GM23248 (cell line): ENCODE measurements at regions not wholly inside any gene's neighbourhood (a gene's known extent, or its start where the extent isn't known, plus 50 kb on each side); places are given as distances from the start of the nearest gene placed in this dataset.
"Not testable (repeated sequence)": the region's sequence is repeated elsewhere in the genome, so short reads cannot be mapped to it uniquely, and the experiment has no call there.

Source experiments
- DNase-seq: peaks from one replicate; pipeline ENCODE4 v3.0.0-alpha.2; 2015
- H2AFZ ChIP-seq: fragments of 200-600 bp; sonication (generic); 2 replicates; pipeline ENCODE4 v1.6.1; 2016; ENCODE audit warnings: antibody characterized with exemption
- H3F3A ChIP-seq: fragments of 200-600 bp; sonication (generic); 2 replicates; pipeline ENCODE4 v1.6.1; 2016; ENCODE audit warnings: mild to moderate bottlenecking, antibody characterized with exemption, mixed run types; ENCODE audit not compliant: insufficient read depth
- H3K27ac ChIP-seq: fragments of 200-600 bp; sonication (generic); 2 replicates; pipeline ENCODE4 v1.5.1; 2016; ENCODE audit warnings: mild to moderate bottlenecking
- H3K27me3 ChIP-seq: fragments of 200-600 bp; sonication (generic); replicated peaks from 2 replicates; pipeline ENCODE4 v1.6.1; 2016; ENCODE audit warnings: mild to moderate bottlenecking; ENCODE audit not compliant: insufficient read depth
- H3K36me3 ChIP-seq: fragments of 200-600 bp; sonication (generic); 2 replicates; pipeline ENCODE4 v1.6.1; 2016; ENCODE audit warnings: low read depth, mild to moderate bottlenecking
- H3K4me1 ChIP-seq: fragments of 200-600 bp; sonication (generic); 2 replicates; pipeline ENCODE4 v1.6.1; 2016; ENCODE audit warnings: mild to moderate bottlenecking; ENCODE audit not compliant: insufficient read depth
- H3K4me2 ChIP-seq: fragments of 200-600 bp; sonication (generic); one replicate; pipeline ENCODE4 v1.6.1; 2016; ENCODE audit warnings: mild to moderate bottlenecking; ENCODE audit not compliant: unreplicated experiment
- H3K4me3 ChIP-seq: fragments of 200-600 bp; sonication (generic); 2 replicates; pipeline ENCODE4 v1.5.1; 2016; ENCODE audit warnings: mild to moderate bottlenecking
- H3K79me2 ChIP-seq: fragments of 200-600 bp; sonication (generic); 2 replicates; pipeline ENCODE4 v1.6.1; 2016; ENCODE audit warnings: mild to moderate bottlenecking; ENCODE audit not compliant: insufficient read depth
- H3K9ac ChIP-seq: fragments of 200-600 bp; sonication (generic); 2 replicates; pipeline ENCODE4 v1.6.1; 2016; ENCODE audit warnings: mild to moderate bottlenecking
- H3K9me2 ChIP-seq: fragments of 200-600 bp; sonication (generic); 2 replicates; pipeline ENCODE4 v1.6.1; 2016; ENCODE audit warnings: mixed run types, mild to moderate bottlenecking, moderate library complexity; ENCODE audit not compliant: insufficient read depth
- H3K9me3 ChIP-seq: fragments of 200-600 bp; sonication (generic); one replicate; pipeline ENCODE4 v1.6.1; 2017; ENCODE audit warnings: low read depth
- H4K20me1 ChIP-seq: fragments of 200-600 bp; sonication (generic); 2 replicates; pipeline ENCODE4 v1.6.0; 2016; ENCODE audit not compliant: insufficient read depth
- EZH2 ChIP-seq: fragments of 200-600 bp; sonication (generic); IDR thresholded peaks from 2 replicates; pipeline ENCODE4 v1.6.1; 2018; ENCODE audit warnings: antibody characterized with exemption, mild to moderate bottlenecking; ENCODE audit not compliant: insufficient read depth, poor library complexity, severe bottlenecking
- EZH2phosphoT487 ChIP-seq: fragments of 200-600 bp; sonication (generic); IDR thresholded peaks from 2 replicates; pipeline ENCODE4 v1.6.1; 2018; ENCODE audit warnings: antibody characterized with exemption, moderate library complexity, mild to moderate bottlenecking, low read depth; ENCODE audit not compliant: insufficient read depth
- WGBS, 2 experiments: methylation state at CpG; one replicate each; pipeline ENCODE4 v1.1.6; 2015 to 2017; ENCODE audit warnings: low lambda C conversion rate in 2 of 2, low coverage in 1 of 2; ENCODE audit errors: missing lambda C conversion rate in 2 of 2; 5-methylcytosine and 5-hydroxymethylcytosine counted together
- in situ Hi-C: fragments of 300-500 bp; cut with MboI; formaldehyde crosslinking; loops from 2 replicates; pipeline ENCODE4 v1.15.0; 2020

GRCh38 chr9:135282808-135283207 lies 195.3 kb downstream of the OLFM1 start:
- Histone ChIP-seq H3K9me3 (no peaks in the 10 kb centered on the region), H4K20me1 (no peaks in the 10 kb centered on the region), H3K4me2 (no peak overlapping the region), H3K4me1 (no peaks in the 10 kb centered on the region), H3K27ac (no peak overlapping the region), H3K9ac (no peak overlapping the region), H3K4me3 (no peak overlapping the region), H3K27me3 (peaks cover 24% of the 10 kb centered on the region), H2AFZ (no peak overlapping the region), H3K9me2 (no peaks in the 10 kb centered on the region), H3K79me2 (no peaks in the 10 kb centered on the region), H3F3A (no peaks in the 10 kb centered on the region), H3K36me3 (no peaks in the 10 kb centered on the region)
- DNase-seq: no peak
- no peak for TF ChIP-seq EZH2
- no peak for TF ChIP-seq EZH2phosphoT487
- in situ Hi-C loops: no loop called here
- 7 to 15% methylated on average over 4 of the region's 4 CpGs for WGBS, 2 experiments

GRCh38 chr9:135283671-135284070 lies 195.9 kb upstream of the PPP1R26 start:
- WGBS, 2 experiments: 3% methylated on average over 15 of the region's 15 CpGs
- no peak for DNase-seq

GRCh38 chr9:135284386-135285134 lies 195.0 kb upstream of the PPP1R26 start:
- WGBS, 2 experiments: 46 to 48% methylated on average over 12 to 13 of the region's 13 CpGs
- Histone ChIP-seq H2AFZ (no peak overlapping the region), H3K9ac (no peak overlapping the region), H3K9me3 (no peaks in the 10 kb centered on the region), H3K27ac (no peak overlapping the region), H3K9me2 (no peaks in the 10 kb centered on the region), H3F3A (no peaks in the 10 kb centered on the region), H3K27me3 (peaks cover 24% of the 10 kb centered on the region), H3K79me2 (no peaks in the 10 kb centered on the region), H3K4me3 (no peak overlapping the region), H4K20me1 (no peaks in the 10 kb centered on the region), H3K36me3 (no peaks in the 10 kb centered on the region), H3K4me1 (no peaks in the 10 kb centered on the region), H3K4me2 (no peak overlapping the region)
- DNase-seq: no peak
- TF ChIP-seq EZH2 (no peak), EZH2phosphoT487 (no peak)
- in situ Hi-C loops: no loop called here

More at GRCh38 chr9:135283671-135284070, 195.9 kb upstream of the PPP1R26 start:
- TF ChIP-seq EZH2 (no peak), EZH2phosphoT487 (no peak)
- H3K9me3 ChIP-seq: no peaks in the 10 kb centered on the region
- H3K4me3 ChIP-seq: no peak overlapping the region
- no peak overlapping the region for H3K4me2 ChIP-seq
- peaks cover 24% of the 10 kb centered on the region for H3K27me3 ChIP-seq
- H3K27ac ChIP-seq: no peak overlapping the region
- in situ Hi-C loops: no loop called here
- H4K20me1 ChIP-seq: no peaks in the 10 kb centered on the region
- H3K9ac ChIP-seq: no peak overlapping the region
- H3K4me1 ChIP-seq: no peaks in the 10 kb centered on the region
- no peaks in the 10 kb centered on the region for H3K9me2 ChIP-seq
- H3K36me3 ChIP-seq: no peaks in the 10 kb centered on the region
- H2AFZ ChIP-seq: no peak overlapping the region
- no peaks in the 10 kb centered on the region for H3F3A ChIP-seq
- no peaks in the 10 kb centered on the region for H3K79me2 ChIP-seq

GRCh38 chr9:135286187-135286925 lies 193.2 kb upstream of the PPP1R26 start:
- H3K9me2 ChIP-seq, H2AFZ ChIP-seq, DNase-seq, H3K4me3 ChIP-seq, H3K9me3 ChIP-seq, H3K4me2 ChIP-seq, H3K36me3 ChIP-seq, H3K79me2 ChIP-seq, H3K4me1 ChIP-seq, H3K27ac ChIP-seq, H4K20me1 ChIP-seq, H3F3A ChIP-seq, in situ Hi-C loops, H3K9ac ChIP-seq: not testable (repeated sequence)
- peaks cover 32% of the 10 kb centered on the region for H3K27me3 ChIP-seq
- 75 to 76% methylated on average over 5 to 33 of the region's 33 CpGs for WGBS, 2 experiments
